ENCODE measurements at regions not wholly inside any gene's neighbourhood (a gene's known extent, or its start where the extent isn't known, plus 50 kb on each side); places are given as distances from the start of the nearest gene placed in this dataset.
"Not testable (repeated sequence)": the region's sequence is repeated elsewhere in the genome, so short reads cannot be mapped to it uniquely, and the experiment has no call there.

DNA sequence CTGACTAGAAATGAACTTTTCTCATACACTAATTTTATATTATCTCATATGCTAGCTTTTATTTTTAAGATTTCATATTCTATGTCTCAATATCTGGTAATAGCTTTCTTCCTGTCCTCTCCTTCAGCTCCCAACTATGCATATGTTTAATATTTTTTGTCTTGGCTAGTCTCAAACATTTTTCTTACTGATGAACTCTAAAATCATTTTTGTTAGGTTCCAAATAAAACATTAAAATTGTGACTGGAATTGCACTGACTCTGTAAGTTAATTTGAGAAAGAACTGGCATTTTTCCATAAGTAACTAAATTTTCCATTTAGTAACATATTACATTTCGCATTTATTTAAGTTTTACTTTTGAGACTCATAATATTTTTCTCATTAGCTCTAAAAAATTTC is 368.5 kb upstream of the DPYD start:
- TF ChIP-seq POLR2A (IDR thresholded peaks at IDR 0.05): no peak
- TF ChIP-seq, protein P1, sequence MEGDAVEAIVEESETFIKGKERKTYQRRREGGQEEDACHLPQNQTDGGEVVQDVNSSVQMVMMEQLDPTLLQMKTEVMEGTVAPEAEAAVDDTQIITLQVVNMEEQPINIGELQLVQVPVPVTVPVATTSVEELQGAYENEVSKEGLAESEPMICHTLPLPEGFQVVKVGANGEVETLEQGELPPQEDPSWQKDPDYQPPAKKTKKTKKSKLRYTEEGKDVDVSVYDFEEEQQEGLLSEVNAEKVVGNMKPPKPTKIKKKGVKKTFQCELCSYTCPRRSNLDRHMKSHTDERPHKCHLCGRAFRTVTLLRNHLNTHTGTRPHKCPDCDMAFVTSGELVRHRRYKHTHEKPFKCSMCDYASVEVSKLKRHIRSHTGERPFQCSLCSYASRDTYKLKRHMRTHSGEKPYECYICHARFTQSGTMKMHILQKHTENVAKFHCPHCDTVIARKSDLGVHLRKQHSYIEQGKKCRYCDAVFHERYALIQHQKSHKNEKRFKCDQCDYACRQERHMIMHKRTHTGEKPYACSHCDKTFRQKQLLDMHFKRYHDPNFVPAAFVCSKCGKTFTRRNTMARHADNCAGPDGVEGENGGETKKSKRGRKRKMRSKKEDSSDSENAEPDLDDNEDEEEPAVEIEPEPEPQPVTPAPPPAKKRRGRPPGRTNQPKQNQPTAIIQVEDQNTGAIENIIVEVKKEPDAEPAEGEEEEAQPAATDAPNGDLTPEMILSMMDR (IDR thresholded peaks at IDR 0.05): no peak
- WGBS (ENCODE audit: insufficient coverage, low coverage, low lambda C conversion rate, missing lambda C conversion rate): 79% methylated on average over 1 of the region's 1 CpG
- no peaks in the 10 kb centered on the region for H3K4me1 ChIP-seq
- H3K4me3 ChIP-seq: no peak overlapping the region
- ATAC-seq (no peak), DNase-seq (no peak)
- H3K9me3 ChIP-seq: no peaks in the 10 kb centered on the region
- no peak overlapping the region for H3K27ac ChIP-seq
- H3K27me3 ChIP-seq: no peaks in the 10 kb centered on the region
- intact Hi-C loops (cut with DNase I): no loop called here
- no peaks in the 10 kb centered on the region for H3K36me3 ChIP-seq

DNA sequence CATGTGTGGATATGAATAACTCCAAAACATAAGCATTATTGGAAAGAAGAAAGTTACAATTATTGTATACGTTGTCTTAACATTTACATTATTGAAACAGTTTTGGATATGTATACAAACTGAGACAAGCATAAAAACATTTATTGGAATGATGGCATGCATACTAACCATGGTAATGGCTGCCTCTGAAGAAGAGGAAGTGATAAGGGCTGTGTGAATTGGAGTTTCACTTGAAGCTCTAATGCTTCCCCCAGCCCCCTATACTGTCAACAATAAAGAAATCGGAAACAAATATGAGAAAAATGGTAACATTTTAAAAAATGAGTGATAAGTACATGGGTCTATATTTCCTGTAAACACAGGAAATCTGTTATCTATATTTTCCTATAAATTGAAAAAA is 367.7 kb upstream of the DPYD start:
- ATAC-seq (no peak), DNase-seq (no peak)
- 66% methylated on average over 2 of the region's 2 CpGs for WGBS (ENCODE audit: insufficient coverage, low coverage, low lambda C conversion rate, missing lambda C conversion rate)
- no peak for TF ChIP-seq POLR2A (IDR thresholded peaks at IDR 0.05)
- TF ChIP-seq, protein P1 (IDR thresholded peaks at IDR 0.05): no peak
- no peaks in the 10 kb centered on the region for H3K27me3 ChIP-seq
- H3K4me3 ChIP-seq: no peak overlapping the region
- no peak overlapping the region for H3K27ac ChIP-seq
- intact Hi-C loops (cut with DNase I): no loop called here
- no peaks in the 10 kb centered on the region for H3K4me1 ChIP-seq
- no peaks in the 10 kb centered on the region for H3K36me3 ChIP-seq
- H3K9me3 ChIP-seq: no peaks in the 10 kb centered on the region

DNA sequence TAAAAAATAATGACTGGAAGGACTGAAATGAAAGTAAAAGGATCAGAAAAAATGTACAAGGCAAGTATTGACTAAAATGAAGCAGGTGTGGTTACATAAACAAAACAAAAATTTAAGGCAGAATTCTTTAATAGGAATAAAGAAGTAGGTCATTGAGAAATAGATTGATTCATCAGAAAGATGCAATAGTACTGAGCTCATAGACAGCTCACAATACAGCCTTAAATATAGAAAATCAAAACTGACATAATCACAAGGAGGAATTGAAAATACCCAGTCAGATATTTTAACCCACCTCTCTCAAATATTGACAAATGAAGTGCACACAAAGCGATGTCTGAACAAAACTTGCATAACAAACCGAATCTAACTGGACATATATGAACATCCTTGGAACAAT is 366.8 kb upstream of the DPYD start:
- H3K27me3 ChIP-seq: no peaks in the 10 kb centered on the region
- DNase-seq (no peak), ATAC-seq (no peak)
- no peaks in the 10 kb centered on the region for H3K4me1 ChIP-seq
- 24% methylated on average over 2 of the region's 2 CpGs for WGBS (ENCODE audit: insufficient coverage, low coverage, low lambda C conversion rate, missing lambda C conversion rate)
- TF ChIP-seq, protein P1 (IDR thresholded peaks at IDR 0.05): no peak
- no peak for TF ChIP-seq POLR2A (IDR thresholded peaks at IDR 0.05)
- no peaks in the 10 kb centered on the region for H3K36me3 ChIP-seq
- no peaks in the 10 kb centered on the region for H3K9me3 ChIP-seq
- intact Hi-C loops (cut with DNase I): no loop called here
- H3K27ac ChIP-seq: no peak overlapping the region
- H3K4me3 ChIP-seq: no peak overlapping the region

DNA sequence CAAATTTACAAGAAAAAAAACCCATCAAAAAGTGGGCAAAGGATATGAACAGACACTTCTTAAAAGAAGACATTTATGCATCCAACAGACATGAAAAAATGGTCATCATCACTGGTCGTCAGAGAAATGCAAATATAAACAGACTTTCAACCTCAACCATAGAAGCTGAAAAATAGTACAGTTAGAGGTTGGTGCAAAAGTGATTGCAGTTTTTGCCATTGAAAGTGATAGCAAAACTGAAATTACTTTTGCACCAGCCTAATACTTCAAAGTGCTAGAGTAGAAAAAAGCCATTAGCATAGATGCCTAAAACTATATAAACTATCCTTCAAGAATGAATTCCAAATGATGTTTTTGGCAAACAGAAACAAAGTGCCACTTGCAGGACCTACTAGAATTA is 365.8 kb upstream of the DPYD start:
- ATAC-seq (no peak), DNase-seq (no peak)
- Histone ChIP-seq H3K27me3 (no peaks in the 10 kb centered on the region), H3K36me3 (no peaks in the 10 kb centered on the region), H3K9me3 (no peaks in the 10 kb centered on the region), H3K4me1 (no peaks in the 10 kb centered on the region), H3K27ac (no peak overlapping the region), H3K4me3 (no peak overlapping the region)
- TF ChIP-seq, protein P1 (IDR thresholded peaks at IDR 0.05): no peak
- TF ChIP-seq POLR2A (IDR thresholded peaks at IDR 0.05): no peak
- WGBS (ENCODE audit: insufficient coverage, low coverage, low lambda C conversion rate, missing lambda C conversion rate): 11% methylated on average over 1 of the region's 1 CpG
- intact Hi-C loops (cut with DNase I): no loop called here

DNA sequence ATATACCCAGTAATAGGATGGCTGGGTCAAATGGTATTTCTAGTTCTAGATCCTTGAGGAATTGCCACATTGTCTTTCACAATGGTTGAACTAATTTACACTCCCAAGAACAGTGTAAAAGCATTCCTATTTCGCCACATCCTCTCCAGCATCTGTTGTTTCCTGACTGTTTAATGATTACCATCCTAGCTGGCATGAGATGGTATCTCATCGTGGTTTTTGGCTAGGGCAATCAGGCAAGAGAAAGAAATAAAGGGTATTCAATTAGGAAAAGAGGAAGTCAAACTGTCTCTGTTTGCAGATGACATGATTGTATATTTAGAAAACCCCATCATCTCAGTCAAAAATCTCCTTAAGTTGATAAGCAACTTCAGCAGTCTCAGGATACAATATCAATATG is 364.5 kb upstream of the DPYD start:
- H3K27ac ChIP-seq; H3K4me3 ChIP-seq; H3K4me1 ChIP-seq; ATAC-seq; DNase-seq; intact Hi-C loops (cut with DNase I); H3K27me3 ChIP-seq; H3K36me3 ChIP-seq; H3K9me3 ChIP-seq: not testable (repeated sequence)
- WGBS (ENCODE audit: insufficient coverage, low coverage, low lambda C conversion rate, missing lambda C conversion rate): 26% methylated on average over 2 of the region's 2 CpGs
